NOMO-1 treated with DMSO at 0.1 percent for 48 hours (cell line): ENCODE measurements at regions not wholly inside any gene's neighbourhood (a gene's known extent, or its start where the extent isn't known, plus 50 kb on each side); places are given as distances from the start of the nearest gene placed in this dataset.

Experiments
- DNase-seq: peaks from one replicate; lab custom pipeline; 2025; ENCODE audit not compliant: unreplicated experiment; lab: John Stamatoyannopoulos, UW

DNA sequence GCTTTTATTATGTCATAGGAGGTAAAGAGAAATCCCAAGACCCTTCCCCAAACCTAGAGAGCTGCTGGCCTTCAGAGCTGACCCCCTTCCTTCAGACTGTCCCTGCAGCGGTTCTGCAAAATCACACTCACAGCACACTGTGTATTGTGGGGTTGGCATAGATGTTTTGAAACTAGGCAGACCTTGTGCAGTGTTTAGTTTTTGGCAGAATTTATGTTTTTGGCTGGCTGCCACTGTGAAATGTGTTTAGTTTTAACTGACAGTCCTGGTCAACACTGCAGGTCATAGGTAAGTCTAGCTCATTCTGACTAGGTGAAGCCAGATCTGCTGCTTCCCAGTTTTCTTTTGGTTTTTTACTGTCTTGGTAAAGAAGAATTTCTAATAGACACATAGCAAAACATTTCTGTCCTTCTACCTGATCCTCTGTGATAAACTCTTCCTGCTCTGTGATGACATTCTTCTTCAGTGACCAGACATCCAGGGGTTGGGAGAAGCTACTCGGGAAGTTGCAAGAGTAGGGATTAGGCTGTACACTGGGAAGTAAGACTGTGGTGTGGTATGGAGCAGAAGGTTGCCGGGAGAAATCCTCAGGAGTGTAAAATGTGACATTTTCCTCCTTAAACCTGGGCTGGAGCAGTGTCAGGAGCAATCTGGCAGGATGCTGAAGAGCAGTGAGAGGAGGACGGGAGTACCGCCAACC is 209.6 kb upstream of the MCTP2 start:
- no peak for DNase-seq

DNA sequence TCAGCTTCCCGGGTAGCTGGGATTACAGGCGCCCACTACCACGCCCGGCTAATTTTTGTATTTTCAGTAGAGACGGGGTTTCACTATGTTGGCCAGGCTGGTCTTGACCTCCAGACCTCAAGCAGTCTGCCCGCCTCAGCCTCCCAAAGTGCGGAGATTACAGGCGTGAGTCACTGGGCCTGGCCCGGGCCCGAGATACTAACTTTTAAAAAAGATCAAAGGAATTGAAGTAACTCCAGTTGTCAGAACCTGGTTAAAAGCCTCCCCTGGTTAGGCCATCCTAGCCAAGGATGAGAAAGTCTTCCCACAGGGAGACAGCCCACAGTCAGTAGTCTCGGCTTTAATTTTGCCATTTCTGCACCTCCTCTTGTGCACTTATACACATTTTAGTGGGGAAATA is 212.3 kb upstream of the MCTP2 start:
- DNase-seq: no peak

DNA sequence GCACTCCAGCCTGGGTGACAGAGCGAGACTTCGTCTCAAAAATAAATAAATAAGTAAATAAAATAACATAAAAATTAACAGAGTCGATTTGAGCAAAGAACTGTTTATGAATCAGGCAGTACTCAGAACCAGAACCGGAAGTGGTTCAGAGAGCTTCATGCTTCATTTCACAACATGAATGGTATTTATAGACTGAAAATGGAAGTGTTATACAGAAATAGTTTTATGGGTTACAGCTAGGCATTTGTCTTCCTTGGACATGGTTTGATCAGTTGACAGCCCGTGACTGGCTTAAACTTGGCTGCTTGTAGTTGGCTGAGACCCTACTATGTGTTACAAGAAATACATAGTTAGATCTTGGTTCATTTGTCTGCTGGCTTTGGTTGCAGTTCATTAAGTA is 216.0 kb upstream of the MCTP2 start:
- DNase-seq: no peak

DNA sequence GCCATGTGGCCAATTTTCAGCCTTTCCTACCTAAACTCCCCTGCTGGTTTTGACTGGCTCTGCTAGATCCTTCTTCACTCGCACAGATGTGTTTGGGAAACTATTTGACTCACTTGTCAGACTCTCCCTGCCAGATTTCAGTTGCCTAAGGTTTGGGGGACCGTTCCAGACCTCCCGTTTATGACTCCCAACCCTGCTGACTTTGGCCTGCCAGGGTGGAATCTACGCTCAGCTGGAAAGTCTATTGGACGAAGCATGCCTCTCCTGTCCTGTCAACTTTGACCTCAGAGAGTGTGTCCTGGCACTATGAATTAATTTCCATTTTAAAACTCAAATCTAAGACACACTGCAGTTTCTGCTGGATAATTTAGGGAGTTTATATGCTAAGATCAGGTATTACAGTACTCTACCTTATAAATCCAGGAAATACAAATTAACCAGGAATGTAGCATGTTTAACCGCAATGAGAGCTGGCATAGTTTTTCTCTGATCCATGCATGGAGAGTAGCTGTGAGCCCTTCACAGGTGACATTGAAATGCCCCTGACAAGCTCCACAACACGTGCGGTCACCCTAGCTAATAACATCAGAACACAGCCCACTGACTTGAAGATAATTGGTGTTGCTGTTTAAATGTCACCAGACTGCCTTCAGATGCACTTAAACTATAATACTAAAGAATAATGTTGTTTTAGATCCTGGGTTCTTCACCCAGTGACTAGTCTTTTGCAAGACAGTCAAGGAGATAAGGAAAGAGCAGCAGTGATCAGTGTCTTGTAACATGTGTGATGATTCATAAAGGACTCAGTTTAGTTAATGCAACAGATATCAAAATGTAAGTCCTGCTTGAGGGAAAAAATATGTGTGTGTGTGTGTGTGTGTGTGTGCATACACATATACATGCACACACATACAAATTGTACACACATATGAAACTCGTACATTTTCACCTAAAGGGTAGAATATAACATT is 223.0 kb upstream of the MCTP2 start:
- DNase-seq: no peak

DNA sequence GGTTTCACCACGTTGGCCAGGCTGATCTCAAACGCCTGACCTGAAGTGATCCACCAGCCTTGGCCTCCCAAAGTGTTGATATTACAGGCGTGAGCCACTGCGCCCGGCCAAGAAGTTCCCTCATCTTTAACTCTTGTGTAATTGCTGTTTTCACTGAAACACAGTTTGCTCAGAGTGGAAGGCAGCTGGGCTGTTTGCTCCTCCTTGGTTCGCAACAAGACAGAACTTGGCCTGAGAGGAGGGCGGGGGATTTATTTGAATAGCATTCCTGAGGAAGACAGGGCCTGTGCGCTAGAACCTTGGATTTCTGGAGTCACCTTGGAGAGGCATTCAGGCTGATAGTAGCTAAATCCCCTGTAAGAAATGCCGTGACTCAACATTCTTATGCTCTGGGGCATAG is 226.7 kb upstream of the MCTP2 start:
- no peak for DNase-seq

DNA sequence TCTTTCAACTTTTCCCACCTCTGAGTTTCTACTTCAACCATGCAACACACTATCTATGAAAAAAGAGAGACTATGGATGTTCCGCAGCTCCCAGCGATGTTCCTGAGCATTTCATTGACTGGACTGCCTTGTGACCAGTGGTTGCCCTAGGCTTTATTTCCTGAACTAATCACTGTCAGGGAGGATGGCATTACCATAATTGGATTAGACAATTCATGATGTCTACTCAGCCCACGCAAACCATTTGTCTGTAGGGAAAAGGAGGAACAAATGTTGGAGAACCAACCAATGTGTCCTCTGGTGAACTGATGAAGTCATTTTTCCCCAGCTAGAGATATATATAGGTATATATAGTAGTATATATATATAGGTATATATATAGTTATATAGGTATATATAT is 229.3 kb upstream of the MCTP2 start:
- DNase-seq: no peak

DNA sequence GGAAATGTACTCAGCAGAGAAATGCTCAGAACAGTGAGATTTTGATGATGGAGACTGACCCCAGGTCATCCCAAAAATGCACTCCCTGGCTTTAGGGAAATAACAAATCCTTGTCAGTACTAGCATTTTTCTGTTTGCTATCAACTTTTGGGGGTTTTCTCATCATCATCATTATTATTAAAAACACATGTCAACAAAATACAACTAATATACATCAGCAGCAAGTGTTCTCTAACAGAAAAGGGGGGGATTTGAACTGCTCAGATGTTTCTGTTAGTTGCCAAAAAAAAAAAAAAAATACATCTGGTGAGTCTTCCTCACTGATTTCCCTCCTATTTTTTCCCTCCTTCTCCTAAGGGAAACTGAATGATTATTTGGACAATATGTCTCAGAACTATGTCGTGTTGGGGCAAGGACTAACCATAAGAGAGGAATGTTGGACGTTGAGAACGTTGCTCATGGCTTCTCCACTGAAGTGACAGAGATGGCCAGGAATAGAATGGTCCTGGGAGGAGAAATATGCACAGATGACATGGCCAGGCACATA is 230.0 kb upstream of the MCTP2 start:
- DNase-seq: no peak

DNA sequence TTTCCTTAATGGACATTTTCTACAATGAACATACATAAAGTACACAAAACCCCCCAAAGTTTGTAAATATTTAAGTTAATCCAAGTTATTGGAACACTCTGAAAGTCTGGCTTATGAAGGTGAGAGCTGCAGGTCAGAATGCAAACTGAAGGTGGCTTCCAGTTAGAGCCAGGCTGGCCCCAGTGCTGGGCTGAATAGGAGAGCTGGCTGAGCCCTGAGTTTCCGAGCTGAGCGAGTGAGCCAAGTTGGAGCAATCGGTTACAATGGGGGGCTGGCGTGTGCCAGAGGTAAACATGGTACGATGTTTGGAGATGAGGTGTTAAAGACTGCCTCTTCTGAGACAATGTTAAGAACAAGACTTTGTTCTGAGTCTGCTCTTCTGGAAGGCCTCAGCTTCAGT is 230.8 kb upstream of the MCTP2 start:
- no peak for DNase-seq

DNA sequence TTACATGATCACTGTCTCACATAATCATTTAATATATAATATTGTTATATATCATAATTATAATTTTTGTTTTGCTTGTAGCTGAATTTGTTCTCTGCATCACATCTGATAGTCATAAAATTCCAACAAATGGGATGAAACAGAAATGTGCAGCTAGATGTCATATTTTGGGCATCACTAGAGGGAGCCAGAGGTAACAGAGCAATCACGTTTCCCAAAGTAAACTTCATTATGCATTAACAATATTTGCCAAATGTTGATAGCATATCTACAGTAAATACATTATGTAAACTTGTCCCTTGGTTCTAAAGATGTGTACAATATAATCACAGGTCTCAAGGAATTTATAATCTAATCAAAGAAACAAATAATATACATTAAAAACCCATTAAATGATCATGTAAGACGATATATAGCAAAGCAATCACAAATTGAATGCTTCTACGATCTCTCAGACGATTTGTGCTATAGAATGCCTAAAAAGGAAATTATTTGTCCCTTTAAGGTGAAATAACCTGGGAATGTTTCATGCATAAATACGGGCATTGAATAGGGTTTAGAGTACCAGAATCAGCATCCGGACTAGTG is 234.2 kb upstream of the MCTP2 start:
- DNase-seq: no peak

DNA sequence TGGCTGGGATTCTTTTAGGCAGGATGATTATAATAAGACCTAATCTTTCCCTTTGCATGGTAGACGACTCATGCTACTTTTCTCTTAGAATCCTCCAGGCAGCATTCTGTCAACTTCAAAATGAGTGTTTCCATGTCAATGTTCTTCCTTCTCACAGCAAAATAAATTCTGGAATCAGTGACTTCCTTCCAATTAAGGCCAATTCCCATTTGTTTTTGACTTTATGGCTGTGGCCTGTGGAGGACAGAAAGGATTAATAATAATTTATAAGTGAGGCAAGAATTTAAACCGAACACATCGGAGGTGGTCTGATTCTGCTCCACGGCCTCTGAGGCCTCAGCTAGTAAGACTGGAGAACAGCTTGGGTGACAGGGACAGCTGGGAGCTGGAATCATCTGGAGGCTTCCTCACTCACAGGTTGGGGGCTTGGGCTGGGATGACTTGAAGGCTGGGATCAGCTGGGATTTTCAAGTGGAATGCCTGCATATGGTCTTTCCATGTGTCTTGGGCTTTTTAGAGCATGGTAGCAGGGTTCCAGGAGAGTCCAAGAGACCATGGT is 241.8 kb upstream of the MCTP2 start:
- no peak for DNase-seq

DNA sequence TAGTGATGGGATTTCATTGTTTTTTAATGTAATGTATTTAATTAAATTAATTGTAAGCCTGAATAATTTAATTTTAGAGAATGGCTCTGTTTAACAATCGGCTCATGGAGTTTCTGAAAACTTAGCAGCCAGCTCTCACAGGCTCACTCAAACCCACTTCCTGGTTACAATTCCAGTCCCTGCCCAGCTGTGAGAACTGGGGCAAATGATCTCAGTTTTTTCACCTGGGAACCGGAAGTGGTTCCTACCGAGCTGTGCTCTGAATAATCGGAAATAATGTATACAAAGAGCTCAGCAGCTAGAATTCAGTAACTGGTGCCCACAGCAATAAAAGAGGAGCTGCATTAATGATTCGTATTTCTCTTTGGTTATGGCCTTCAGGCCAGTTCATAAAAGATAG is 244.3 kb upstream of the MCTP2 start:
- DNase-seq: no peak

DNA sequence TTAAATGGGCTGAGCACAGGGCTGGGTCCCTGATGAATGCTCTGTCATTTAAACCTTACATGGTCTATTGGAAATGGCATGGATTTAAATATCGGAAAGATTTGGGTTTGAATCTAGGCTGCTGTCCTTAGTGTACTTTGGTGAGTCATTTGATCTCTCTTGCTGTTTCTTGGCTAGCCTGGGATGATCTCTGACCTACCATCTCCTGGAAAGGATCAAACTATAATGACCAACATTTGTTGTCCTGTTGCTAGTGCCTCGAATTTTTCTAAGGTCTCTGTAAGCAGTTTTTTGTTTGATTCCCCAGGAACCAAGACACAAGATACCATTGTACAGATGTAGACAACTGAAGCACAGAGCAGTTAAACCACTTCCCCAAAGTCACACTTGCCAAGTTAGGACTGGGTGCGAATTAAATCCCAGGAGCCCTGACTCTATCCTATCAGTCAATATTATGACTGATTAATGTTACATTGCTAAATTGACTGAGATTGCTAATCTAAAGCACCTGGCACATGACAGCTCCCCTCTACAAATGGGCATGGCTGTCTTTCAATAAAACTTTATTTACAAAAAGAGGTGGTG is 244.9 kb upstream of the MCTP2 start:
- DNase-seq: no peak

DNA sequence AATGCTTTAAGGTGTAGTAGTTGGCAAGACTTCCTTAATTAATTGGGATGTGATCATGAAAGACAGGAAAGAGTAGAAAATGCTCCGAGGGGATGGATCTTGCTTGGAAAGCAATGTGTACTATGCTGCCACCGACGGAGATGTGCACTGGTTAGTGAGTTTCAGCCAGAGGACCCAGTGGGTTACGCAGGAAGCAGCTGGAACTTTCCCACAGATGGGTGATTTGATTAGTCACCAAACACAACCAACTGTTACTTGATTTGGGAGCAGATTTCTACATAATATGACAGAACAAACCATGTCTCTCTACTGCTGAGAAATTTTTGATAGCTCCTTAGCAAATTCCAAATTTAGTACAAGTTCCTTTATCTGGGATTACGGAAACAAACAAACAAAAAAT is 245.4 kb upstream of the MCTP2 start:
- DNase-seq: no peak

DNA sequence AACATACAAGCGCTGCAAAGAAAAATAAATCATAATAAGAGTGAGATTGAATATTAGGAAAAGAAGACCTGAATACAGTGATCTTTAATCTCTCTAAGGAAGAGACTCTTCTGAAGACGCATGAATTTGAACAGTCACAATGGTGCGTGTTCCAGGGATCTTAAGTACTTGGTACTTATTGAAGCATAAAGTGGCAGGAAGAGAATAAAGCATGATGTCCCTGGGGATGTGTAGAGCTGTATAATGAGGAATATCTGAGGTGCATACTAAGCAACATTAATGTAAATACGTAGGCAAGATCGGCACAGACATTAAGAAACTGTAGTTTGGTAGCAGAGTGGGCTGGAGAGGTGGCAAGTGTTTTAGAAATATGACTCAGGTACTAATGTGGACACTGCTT is 246.2 kb upstream of the MCTP2 start:
- DNase-seq: no peak

DNA sequence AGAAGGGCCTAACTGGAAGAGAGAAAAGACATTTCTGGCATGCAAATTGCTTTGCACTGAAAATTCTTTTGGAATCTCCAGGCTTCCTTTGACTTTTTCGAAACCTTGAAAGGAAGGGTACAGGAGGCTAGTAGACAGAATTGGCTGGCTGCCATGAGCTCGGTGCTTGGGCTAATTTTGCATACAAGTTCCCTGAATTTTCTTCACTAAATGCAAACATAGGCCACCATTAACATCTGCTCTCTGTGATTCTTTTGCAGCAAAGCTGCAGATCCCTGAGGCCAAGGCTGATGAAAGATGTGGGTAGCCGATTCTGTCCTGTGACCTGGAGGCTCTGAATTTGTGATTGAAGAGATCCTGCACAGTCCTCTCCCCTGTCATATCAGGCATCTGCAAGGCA is 247.8 kb upstream of the MCTP2 start:
- no peak for DNase-seq

DNA sequence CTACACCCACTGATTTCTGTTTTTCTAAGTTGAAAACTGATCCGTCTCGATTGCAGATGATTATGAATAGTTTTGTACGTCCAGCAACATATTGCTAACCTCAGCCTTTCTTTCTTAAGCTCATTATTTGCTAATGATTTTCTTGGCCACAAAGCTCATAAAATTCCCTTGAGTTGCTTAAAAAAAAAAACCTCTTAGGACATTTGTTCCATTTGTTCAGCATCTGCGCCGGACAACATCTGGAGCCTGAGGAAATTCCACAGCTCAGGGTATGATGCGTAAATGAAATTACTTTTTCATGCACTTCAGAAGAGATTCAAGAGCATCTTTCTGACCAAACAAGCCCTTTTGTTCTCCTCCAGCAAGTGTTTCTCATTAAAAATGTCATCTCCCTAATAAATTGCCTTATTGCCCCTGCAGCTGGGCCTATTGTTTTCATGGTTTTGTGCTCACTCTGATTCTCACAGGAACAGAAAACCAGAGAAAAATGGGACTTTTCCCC is 249.1 kb upstream of the MCTP2 start:
- no peak for DNase-seq

DNA sequence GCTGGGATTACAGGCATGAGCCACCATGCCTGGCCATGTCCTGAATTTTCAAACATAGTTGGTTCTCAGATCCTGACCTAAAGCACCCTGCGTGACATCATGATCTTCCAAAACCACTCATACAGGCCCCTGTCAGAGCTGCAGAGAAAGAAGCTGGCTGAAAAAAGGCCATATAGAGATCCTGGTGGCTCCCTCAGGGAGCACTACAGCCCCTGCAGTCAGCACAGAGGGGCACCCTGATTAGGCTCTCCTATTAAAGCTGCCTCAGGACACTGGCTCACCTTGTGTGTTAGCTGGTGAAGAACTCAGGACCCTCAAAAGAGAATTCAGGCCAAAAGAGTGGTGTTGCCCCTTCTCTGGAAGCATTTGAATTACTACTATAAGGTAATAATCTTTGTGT is 249.7 kb upstream of the MCTP2 start:
- no peak for DNase-seq

DNA sequence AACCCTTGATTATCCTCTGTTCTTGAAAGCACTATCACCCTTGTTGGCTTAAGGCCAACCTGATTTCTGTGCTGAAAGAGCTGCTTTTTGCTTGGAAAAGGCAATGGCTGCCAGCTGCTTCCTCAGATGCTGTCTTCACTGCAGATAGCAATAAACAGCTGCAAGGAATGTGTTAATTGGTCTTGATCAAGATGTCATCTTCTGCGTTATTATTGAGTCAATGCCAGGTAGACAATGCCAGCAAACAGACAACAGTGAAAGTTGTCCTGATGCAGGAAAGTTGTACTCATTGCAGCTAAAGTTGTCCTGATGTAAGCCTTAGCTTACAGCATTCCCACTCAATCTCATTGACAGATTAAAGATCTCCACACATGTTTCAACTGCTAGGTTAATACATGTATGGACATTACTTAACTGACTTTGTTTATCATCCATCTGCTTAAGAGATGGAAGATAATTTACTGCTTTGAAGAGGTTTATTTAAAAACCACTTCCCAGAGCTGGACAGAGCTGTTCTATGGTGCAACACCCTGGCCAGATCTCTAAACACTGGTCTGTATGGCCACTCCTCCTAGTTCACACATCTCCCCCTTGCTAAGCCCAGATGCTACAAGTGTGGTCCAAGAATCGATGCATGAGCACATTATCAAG is 251.0 kb upstream of the MCTP2 start:
- DNase-seq: no peak

DNA sequence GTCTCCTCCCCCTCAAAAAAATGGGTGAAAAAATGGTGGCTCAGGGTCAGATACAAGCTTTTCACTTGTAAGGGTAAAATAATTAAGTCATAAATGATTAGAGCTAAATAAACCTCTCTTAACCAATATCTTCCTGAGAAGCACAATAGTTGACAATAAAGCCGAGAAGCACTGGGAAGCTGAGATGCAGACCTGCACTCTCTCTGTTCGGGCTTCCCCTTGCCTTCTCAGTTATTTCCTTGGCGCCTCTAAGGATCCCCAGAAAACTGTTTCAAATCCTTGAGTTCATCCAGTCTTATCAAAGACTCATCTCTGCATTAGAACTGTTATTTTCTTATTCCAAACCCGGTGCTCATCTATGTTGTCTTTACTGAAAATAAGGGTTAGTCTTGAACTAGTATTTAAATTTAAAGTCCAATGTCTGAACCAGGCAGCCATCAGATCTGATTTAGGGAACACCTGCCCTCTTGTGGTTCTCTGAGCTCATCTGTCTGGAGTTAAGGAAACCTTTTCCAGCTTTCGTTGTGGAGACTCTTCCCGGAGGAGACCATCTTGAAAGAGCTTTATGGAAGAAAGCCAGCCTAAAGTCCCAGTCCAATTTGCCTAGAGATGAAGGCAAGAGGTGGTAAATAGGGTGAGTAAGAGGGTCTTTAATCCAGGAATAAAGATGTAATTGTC is 256.4 kb upstream of the MCTP2 start:
- peak; percentile 37 for DNase-seq

DNA sequence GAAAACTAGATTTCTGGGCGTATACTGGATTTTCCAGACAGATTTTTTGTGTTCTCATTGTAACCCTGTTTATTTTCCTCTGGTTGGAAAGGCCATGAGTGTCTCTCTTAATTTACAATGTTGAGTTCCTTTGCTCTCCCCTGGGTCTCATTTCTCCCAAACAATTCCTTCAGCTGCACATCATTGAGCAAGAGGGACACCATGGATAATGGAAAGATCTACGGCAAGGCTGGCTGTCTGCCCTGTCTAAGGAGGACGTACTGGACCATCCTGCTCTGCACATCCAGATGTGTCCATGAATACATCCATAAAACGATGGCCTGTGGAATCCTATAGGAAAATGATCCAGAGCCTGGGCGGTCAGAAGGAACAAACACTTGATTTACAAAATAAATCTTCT is 258.1 kb upstream of the MCTP2 start:
- no peak for DNase-seq
